ENCODE measurements at regions not wholly inside any gene's neighbourhood (a gene's known extent, or its start where the extent isn't known, plus 50 kb on each side); places are given as distances from the start of the nearest gene placed in this dataset.

GRCh38 chr14:38108681-38109080 lies 99.0 kb upstream of the SSTR1 start:
- no peak for TF ChIP-seq PATZ1 (CRISPR knock-in tag; IDR thresholded peaks at IDR 0.05)
- TF ChIP-seq RFXANK (CRISPR knock-in tag; IDR thresholded peaks at IDR 0.05): no peak
- no peak for TF ChIP-seq ATF3 (CRISPR knock-in tag; IDR thresholded peaks at IDR 0.05)
- TF ChIP-seq GABPA (IDR thresholded peaks at IDR 0.05; ENCODE audit: low read depth, low read length): no peak
- no peak for TF ChIP-seq GABPA (CRISPR knock-in tag; IDR thresholded peaks at IDR 0.05; ENCODE audit: low read depth)
- TF ChIP-seq POLR2A (IDR thresholded peaks at IDR 0.05; ENCODE audit: insufficient read depth in 1 of 2, low read depth in 2 of 2, low read length in 2 of 2): no peak
